HEK293 (cell line): ENCODE measurements at regions not wholly inside any gene's neighbourhood (a gene's known extent, or its start where the extent isn't known, plus 50 kb on each side); places are given as distances from the start of the nearest gene placed in this dataset.
"Not testable (repeated sequence)": the region's sequence is repeated elsewhere in the genome, so short reads cannot be mapped to it uniquely, and the experiment has no call there.

Source experiments
- CTCF ChIP-seq: fragments of 450-650 bp; formaldehyde crosslinking; IDR thresholded peaks from 2 replicates; pipeline ENCODE4 v1.5.1; 2016; ENCODE audit warnings: missing biosample characterization, missing genetic modification characterization
- SCRT1 ChIP-seq: fragments of 450-650 bp; formaldehyde crosslinking; IDR thresholded peaks from 2 replicates; pipeline ENCODE4 v1.5.1; 2016; ENCODE audit warnings: missing biosample characterization, missing genetic modification characterization, borderline replicate concordance
- YY1 ChIP-seq: fragments of 450-650 bp; formaldehyde crosslinking; IDR thresholded peaks from 2 replicates; pipeline ENCODE4 v1.5.1; 2018; ENCODE audit warnings: missing biosample characterization, missing genetic modification characterization
- ZNF121 ChIP-seq: fragments of 450-650 bp; formaldehyde crosslinking; IDR thresholded peaks from 2 replicates; pipeline ENCODE4 v1.5.1; 2016; ENCODE audit warnings: missing biosample characterization, missing genetic modification characterization
- ZNF18 ChIP-seq: fragments of 450-650 bp; formaldehyde crosslinking; IDR thresholded peaks from 2 replicates; pipeline ENCODE4 v1.5.1; 2016; ENCODE audit warnings: missing biosample characterization, missing genetic modification characterization
- ZNF449 ChIP-seq: fragments of 450-650 bp; formaldehyde crosslinking; IDR thresholded peaks from 2 replicates; pipeline ENCODE4 v1.5.1; 2017; ENCODE audit warnings: missing biosample characterization, mild to moderate bottlenecking, missing genetic modification characterization, moderate library complexity
- ZNF629 ChIP-seq: fragments of 450-650 bp; formaldehyde crosslinking; IDR thresholded peaks from 2 replicates; pipeline ENCODE4 v1.5.1; 2017; ENCODE audit warnings: missing biosample characterization, missing genetic modification characterization

GRCh38 chr1:145500251-145500650 is 74.8 kb upstream of the NBPF20 start:
- not testable (repeated sequence) for TF ChIP-seq ZNF449; ZNF18; SCRT1 (tag by site-specific recombination); CTCF; ZNF121 (tag by site-specific recombination); ZNF629; YY1 (tag by site-specific recombination)
